ENCODE measurements at regions not wholly inside any gene's neighbourhood (a gene's known extent, or its start where the extent isn't known, plus 50 kb on each side); places are given as distances from the start of the nearest gene placed in this dataset.

DNA sequence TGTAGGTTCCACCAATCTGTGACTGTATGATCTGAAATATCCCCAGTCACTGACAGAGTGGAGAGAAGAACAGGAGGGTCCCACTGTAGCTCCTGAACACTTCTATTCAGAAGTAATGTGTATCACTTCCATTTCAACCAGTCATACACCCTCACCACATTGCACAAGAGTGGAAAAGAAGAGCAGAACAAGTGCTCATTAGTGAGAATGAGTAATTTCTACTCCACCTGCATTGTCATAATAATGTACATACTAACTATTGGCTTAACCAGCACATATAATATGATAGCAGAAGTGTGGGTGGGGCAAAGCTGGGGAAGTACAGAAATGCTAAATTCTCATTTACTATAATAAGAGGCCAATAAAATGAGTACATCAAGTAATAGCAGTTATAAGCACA, 342.7 kb downstream of the LMO7 start:
- Mint-ChIP-seq H3K4me1 (peaks cover 22% of the 10 kb centered on the region), H3K4me3 (no peak overlapping the region), H3K27me3 (ENCODE audit: low read depth) (no peaks in the 10 kb centered on the region), H3K9me3 (no peaks in the 10 kb centered on the region), H3K27ac (no peak overlapping the region), H3K36me3 (no peaks in the 10 kb centered on the region)
- TF ChIP-seq, protein P1, sequence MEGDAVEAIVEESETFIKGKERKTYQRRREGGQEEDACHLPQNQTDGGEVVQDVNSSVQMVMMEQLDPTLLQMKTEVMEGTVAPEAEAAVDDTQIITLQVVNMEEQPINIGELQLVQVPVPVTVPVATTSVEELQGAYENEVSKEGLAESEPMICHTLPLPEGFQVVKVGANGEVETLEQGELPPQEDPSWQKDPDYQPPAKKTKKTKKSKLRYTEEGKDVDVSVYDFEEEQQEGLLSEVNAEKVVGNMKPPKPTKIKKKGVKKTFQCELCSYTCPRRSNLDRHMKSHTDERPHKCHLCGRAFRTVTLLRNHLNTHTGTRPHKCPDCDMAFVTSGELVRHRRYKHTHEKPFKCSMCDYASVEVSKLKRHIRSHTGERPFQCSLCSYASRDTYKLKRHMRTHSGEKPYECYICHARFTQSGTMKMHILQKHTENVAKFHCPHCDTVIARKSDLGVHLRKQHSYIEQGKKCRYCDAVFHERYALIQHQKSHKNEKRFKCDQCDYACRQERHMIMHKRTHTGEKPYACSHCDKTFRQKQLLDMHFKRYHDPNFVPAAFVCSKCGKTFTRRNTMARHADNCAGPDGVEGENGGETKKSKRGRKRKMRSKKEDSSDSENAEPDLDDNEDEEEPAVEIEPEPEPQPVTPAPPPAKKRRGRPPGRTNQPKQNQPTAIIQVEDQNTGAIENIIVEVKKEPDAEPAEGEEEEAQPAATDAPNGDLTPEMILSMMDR (IDR thresholded peaks at IDR 0.05; ENCODE audit: unreplicated experiment): no peak
- DNase-seq (ENCODE audit: low spot score in 2 of 2, unreplicated experiment in 2 of 2): no peak

DNA sequence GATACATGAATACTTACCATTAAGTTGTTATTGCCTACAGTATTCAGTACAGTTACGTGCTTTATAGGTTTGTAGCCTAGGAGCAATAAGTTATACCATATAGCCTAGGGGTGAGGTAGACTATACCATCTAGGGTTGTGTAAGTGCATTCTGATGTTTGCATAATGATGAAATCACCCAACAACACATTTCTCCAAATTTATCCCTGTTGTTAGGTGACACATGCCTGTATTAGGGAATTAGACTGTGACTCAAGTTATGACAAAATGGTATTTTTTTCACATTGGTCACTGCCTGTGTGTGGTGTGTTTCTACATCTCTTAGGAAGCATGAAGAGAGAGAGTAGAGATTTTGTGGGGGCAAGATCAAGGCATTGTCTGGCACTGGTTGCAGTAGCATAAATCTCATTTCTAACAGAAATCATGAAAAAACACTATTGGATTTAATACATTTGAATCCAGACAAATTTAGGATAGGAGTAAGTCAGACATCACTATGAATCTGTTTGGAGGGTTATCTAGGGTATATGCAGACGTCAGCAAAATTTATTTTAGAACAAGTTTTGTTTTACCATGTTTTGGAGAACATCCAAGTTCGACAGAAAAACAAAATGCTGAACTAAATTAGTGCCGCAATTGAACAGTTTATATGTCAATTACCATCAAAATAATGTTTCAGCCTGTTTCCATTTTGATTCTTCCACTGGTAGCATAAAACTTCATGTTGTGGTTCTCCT, 332.1 kb downstream of the LMO7 start:
- no peak overlapping the region for H3K27ac Mint-ChIP-seq
- H3K36me3 Mint-ChIP-seq: no peaks in the 10 kb centered on the region
- peaks cover 2% of the 10 kb centered on the region for H3K4me1 Mint-ChIP-seq
- H3K9me3 Mint-ChIP-seq: peaks cover 4% of the 10 kb centered on the region
- H3K27me3 Mint-ChIP-seq (ENCODE audit: low read depth): no peaks in the 10 kb centered on the region
- H3K4me3 Mint-ChIP-seq: no peak overlapping the region
- DNase-seq (ENCODE audit: low spot score in 2 of 2, unreplicated experiment in 2 of 2): no peak
- TF ChIP-seq, protein P1 (IDR thresholded peaks at IDR 0.05; ENCODE audit: unreplicated experiment): no peak

DNA sequence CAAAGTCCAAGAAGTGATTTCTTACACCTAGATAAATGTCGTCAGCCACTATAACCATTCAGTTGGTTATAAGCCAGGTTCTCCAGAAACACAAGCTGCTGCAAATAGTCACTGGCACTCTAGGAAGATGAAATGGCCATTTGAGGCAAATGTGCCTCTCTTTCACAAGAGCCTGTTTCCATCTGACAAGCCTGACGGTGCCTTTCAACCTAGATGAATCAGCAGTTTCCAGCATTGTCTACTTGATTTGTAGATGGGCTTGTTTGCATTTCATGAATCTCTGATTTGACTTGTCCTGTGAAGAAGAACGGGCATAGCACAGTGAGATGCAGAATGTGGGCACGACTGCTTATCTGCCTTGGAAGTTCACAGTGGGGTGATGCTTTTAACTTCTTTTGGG, 327.2 kb downstream of the LMO7 start:
- Mint-ChIP-seq H3K4me3 (no peak overlapping the region), H3K9me3 (peaks cover 4% of the 10 kb centered on the region), H3K27me3 (ENCODE audit: low read depth) (no peaks in the 10 kb centered on the region), H3K4me1 (peaks cover 2% of the 10 kb centered on the region), H3K36me3 (no peaks in the 10 kb centered on the region), H3K27ac (no peak overlapping the region)
- no peak for DNase-seq (ENCODE audit: low spot score in 2 of 2, unreplicated experiment in 2 of 2)
- TF ChIP-seq, protein P1 (IDR thresholded peaks at IDR 0.05; ENCODE audit: unreplicated experiment): no peak

DNA sequence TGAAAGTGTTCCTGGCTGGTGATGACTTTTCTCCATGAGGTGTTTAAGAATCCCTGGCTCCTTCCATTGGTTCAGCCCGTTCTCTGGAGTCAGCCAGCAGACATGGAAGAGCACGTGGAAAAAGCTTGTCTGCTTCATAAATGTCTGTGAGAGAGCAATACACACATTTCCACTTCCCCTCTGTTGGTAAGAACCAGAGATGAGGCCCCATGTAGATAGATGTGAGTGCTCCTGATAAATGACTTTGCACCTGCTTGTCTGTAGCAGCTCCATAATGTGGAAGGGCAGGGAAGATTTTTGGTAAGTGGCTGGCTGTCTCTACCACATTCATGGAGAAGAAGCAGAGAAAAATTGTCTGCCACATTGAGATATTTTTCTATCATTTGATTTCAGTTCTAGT, 325.8 kb downstream of the LMO7 start:
- Mint-ChIP-seq H3K4me3 (no peak overlapping the region), H3K4me1 (peaks cover 2% of the 10 kb centered on the region), H3K36me3 (no peaks in the 10 kb centered on the region), H3K27me3 (ENCODE audit: low read depth) (no peaks in the 10 kb centered on the region), H3K27ac (no peak overlapping the region), H3K9me3 (peaks cover 4% of the 10 kb centered on the region)
- DNase-seq (ENCODE audit: low spot score in 2 of 2, unreplicated experiment in 2 of 2): no peak
- TF ChIP-seq, protein P1 (IDR thresholded peaks at IDR 0.05; ENCODE audit: unreplicated experiment): no peak

DNA sequence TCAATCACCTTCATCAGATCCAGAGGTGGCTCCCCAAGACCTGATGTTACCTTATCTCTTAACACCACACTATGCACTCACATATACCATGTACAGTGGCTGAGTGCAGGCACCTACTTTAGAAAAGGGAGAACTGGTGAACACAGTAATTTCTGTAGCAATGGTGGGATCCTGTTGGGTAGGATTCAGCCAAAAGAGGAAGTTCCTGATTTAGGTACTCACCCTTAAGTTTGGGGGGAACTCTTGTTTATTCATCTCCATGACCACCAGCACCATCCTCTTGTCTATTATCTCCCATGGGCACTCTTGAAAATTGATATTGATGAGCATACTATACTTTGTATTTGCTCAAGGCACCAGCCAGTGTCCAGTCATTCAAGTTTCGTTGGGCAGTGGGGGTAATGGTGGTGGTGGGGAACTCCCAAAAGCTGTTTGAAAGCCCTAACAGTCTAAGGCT, 324.4 kb downstream of the LMO7 start:
- no peak overlapping the region for H3K27ac Mint-ChIP-seq
- H3K4me3 Mint-ChIP-seq: no peak overlapping the region
- peaks cover 4% of the 10 kb centered on the region for H3K9me3 Mint-ChIP-seq
- no peak for DNase-seq (ENCODE audit: low spot score in 2 of 2, unreplicated experiment in 2 of 2)
- TF ChIP-seq, protein P1 (IDR thresholded peaks at IDR 0.05; ENCODE audit: unreplicated experiment): no peak
- H3K27me3 Mint-ChIP-seq (ENCODE audit: low read depth): no peaks in the 10 kb centered on the region
- no peaks in the 10 kb centered on the region for H3K36me3 Mint-ChIP-seq
- H3K4me1 Mint-ChIP-seq: peaks cover 2% of the 10 kb centered on the region
